HG03196 (cell line): ENCODE measurements at regions not wholly inside any gene's neighbourhood (a gene's known extent, or its start where the extent isn't known, plus 50 kb on each side); places are given as distances from the start of the nearest gene placed in this dataset.

Experiments used
- ATAC-seq: cut with Tn5 transposase; IDR thresholded peaks from one replicate; pipeline ENCODE4 v1.9.1; 2021; ENCODE audit not compliant: unreplicated experiment

GRCh38 chr3:135310317-135310716 lies 515.3 kb downstream of the EPHB1 start:
- peak; percentile 47 for ATAC-seq

- ATAC-seq: no peak
Measured at GRCh38 chr3:135311699-135312098, 516.6 kb downstream of the EPHB1 start.

- ATAC-seq: no peak
Measured at GRCh38 chr3:135314237-135314636, 519.2 kb downstream of the EPHB1 start.

- no peak for ATAC-seq
Measured at GRCh38 chr3:135324301-135324700, 529.2 kb downstream of the EPHB1 start.

- ATAC-seq: no peak
Measured at GRCh38 chr3:135325096-135325495, 530.0 kb downstream of the EPHB1 start.

GRCh38 chr3:135325726-135326235 lies 530.7 kb downstream of the EPHB1 start:
- no peak for ATAC-seq

GRCh38 chr3:135326851-135327250 lies 531.8 kb downstream of the EPHB1 start:
- no peak for ATAC-seq

GRCh38 chr3:135328036-135328435 lies 533.0 kb downstream of the EPHB1 start:
- ATAC-seq: no peak

- ATAC-seq: no peak
Measured at GRCh38 chr3:135329479-135329878, 534.4 kb downstream of the EPHB1 start.

- no peak for ATAC-seq
Measured at GRCh38 chr3:135337192-135337591, 542.1 kb downstream of the EPHB1 start.

- ATAC-seq: no peak
Measured at GRCh38 chr3:135348690-135349089, 553.6 kb downstream of the EPHB1 start.

GRCh38 chr3:135349254-135349948 lies 554.3 kb downstream of the EPHB1 start:
- no peak for ATAC-seq

- ATAC-seq: no peak
Measured at GRCh38 chr3:135352213-135352612, 557.2 kb downstream of the EPHB1 start.

- ATAC-seq: no peak
Measured at GRCh38 chr3:135362889-135363288, 567.8 kb downstream of the EPHB1 start.

- no peak for ATAC-seq
Measured at GRCh38 chr3:135364676-135365075, 569.6 kb downstream of the EPHB1 start.

GRCh38 chr3:135366816-135367215 lies 571.8 kb downstream of the EPHB1 start:
- ATAC-seq: no peak

GRCh38 chr3:135368316-135368715 lies 573.3 kb downstream of the EPHB1 start:
- ATAC-seq: no peak

GRCh38 chr3:135368781-135369180 lies 573.7 kb downstream of the EPHB1 start:
- ATAC-seq: no peak

- ATAC-seq: no peak
Measured at GRCh38 chr3:135374571-135374970, 579.5 kb downstream of the EPHB1 start.

- no peak for ATAC-seq
Measured at GRCh38 chr3:135382188-135382587, 583.3 kb upstream of the PPP2R3A start.

- no peak for ATAC-seq
Measured at GRCh38 chr3:135382621-135383020, 582.9 kb upstream of the PPP2R3A start.

- no peak for ATAC-seq
Measured at GRCh38 chr3:135383301-135383700, 582.2 kb upstream of the PPP2R3A start.

GRCh38 chr3:135392151-135392550 lies 573.4 kb upstream of the PPP2R3A start:
- ATAC-seq: no peak
